Small intestine (tissue), 7 donors: ENCODE measurements at regions not wholly inside any gene's neighbourhood (a gene's known extent, or its start where the extent isn't known, plus 50 kb on each side); places are given as distances from the start of the nearest gene placed in this dataset.
A peak's percentile ranks its signal among the peaks of the same experiment; 100 is the strongest.

Experiments
- DNase-seq, 2 donors: peaks; one replicate each; pipeline versions ENCODE4 v3.0.0 to v3.0.0-alpha.2; 2013
- FAIRE-seq: peaks from 2 replicates; lab custom pipeline; 2012; peaks lifted over from hg19 to GRCh38; lab: Jason Lieb, UNC
- H3K27ac ChIP-seq, 3 donors: one replicate each; pipeline ENCODE4 v1.5.1; 2013; ENCODE audit warnings: low read length in 2 of 3, mild to moderate bottlenecking in 2 of 3, control low read depth in 1 of 3, inconsistent platforms in 1 of 3, low read depth in 1 of 3, moderate library complexity in 1 of 3
- H3K27me3 ChIP-seq, 3 donors: one replicate each; pipeline ENCODE4 v1.6.1; 2013; ENCODE audit warnings: low read length in 3 of 3, inconsistent platforms in 1 of 3; ENCODE audit not compliant: control insufficient read depth in 3 of 3, insufficient read depth in 3 of 3
- H3K36me3 ChIP-seq, 3 donors: one replicate each; pipeline ENCODE4 v1.6.1; 2013; ENCODE audit warnings: low read length in 3 of 3, inconsistent platforms in 1 of 3, low read depth in 1 of 3, mild to moderate bottlenecking in 1 of 3, moderate library complexity in 1 of 3; ENCODE audit not compliant: control insufficient read depth in 3 of 3, insufficient read depth in 2 of 3
- H3K4me1 ChIP-seq, 3 donors: one replicate each; pipeline ENCODE4 v1.6.1; 2013; ENCODE audit warnings: low read length in 2 of 3, inconsistent platforms in 1 of 3, low read depth in 1 of 3, mild to moderate bottlenecking in 1 of 3, moderate library complexity in 1 of 3; ENCODE audit not compliant: control insufficient read depth in 3 of 3, insufficient read depth in 2 of 3
- H3K4me3 ChIP-seq, 3 donors: one replicate each; pipeline ENCODE4 v1.5.1; 2013; ENCODE audit warnings: low read length in 3 of 3, control low read depth in 1 of 3, inconsistent platforms in 1 of 3, low read depth in 1 of 3, mild to moderate bottlenecking in 1 of 3, moderate library complexity in 1 of 3
- H3K9me3 ChIP-seq, 2 donors: one replicate each; pipeline ENCODE4 v1.6.1; 2013; ENCODE audit warnings: low read depth in 1 of 2, low read length in 1 of 2; ENCODE audit not compliant: control insufficient read depth in 2 of 2, insufficient read depth in 1 of 2
- WGBS, 3 donors: extraction: QIAGEN DNeasy Blood & Tissue Kit; methylation state at CpG; one replicate each; pipeline ENCODE4 v1.1.7; 2013; 5-methylcytosine and 5-hydroxymethylcytosine counted together
- donor health status: healthy with polysubstance abuse.
- donor health status: control.
- donor health status: control.
- donor health status: Bipolar disorder and iron deficiency.
- donor health status: healthy.

GRCh38 chr4:44806071-44806470 is 79.7 kb upstream of the GNPDA2 start:
- no peak for FAIRE-seq
- WGBS, 3 donors = 14 to 41% (median 20%) methylated on average over 2 of the region's 2 CpGs
- H3K4me1 ChIP-seq = no peaks in the 10 kb centered on the region
- H3K27me3 ChIP-seq = no peaks in the 10 kb centered on the region
- no peak overlapping the region for H3K4me3 ChIP-seq
- no peak overlapping the region for H3K27ac ChIP-seq
- DNase-seq = peak; percentile 2 to 9
- H3K36me3 ChIP-seq = no peaks in the 10 kb centered on the region
- no peaks in the 10 kb centered on the region for H3K9me3 ChIP-seq

- no peak for DNase-seq
- Histone ChIP-seq H3K9me3 (peaks cover 0 to 3% of the 10 kb centered on the region in 2 donors), H3K4me3 (no peak overlapping the region), H3K27me3 (no peaks in the 10 kb centered on the region), H3K36me3 (no peaks in the 10 kb centered on the region), H3K4me1 (peaks cover 0 to 4% (median 0%) of the 10 kb centered on the region in 3 donors), H3K27ac (no peak overlapping the region)
- FAIRE-seq = no peak
- 88 to 96% (median 90%) methylated on average over 1 of the region's 1 CpG for WGBS, 3 donors
Measured at GRCh38 chr4:44804301-44804700, 77.9 kb upstream of the GNPDA2 start.

GRCh38 chr4:44801384-44801783 is 75.0 kb upstream of the GNPDA2 start:
- no peak overlapping the region for H3K4me3 ChIP-seq
- no peak for FAIRE-seq
- H3K9me3 ChIP-seq = peaks cover 0 to 25% of the 10 kb centered on the region in 2 donors
- H3K36me3 ChIP-seq = no peaks in the 10 kb centered on the region
- no peak for DNase-seq
- H3K27me3 ChIP-seq = no peaks in the 10 kb centered on the region
- no peak overlapping the region for H3K27ac ChIP-seq
- 31 to 56% (median 36%) methylated on average over 1 of the region's 1 CpG for WGBS, 3 donors
- H3K4me1 ChIP-seq = peaks cover 0 to 10% (median 0%) of the 10 kb centered on the region in 3 donors

GRCh38 chr4:44791831-44792230 is 65.5 kb upstream of the GNPDA2 start:
- no peak for FAIRE-seq
- 29 to 51% (median 36%) methylated on average over 7 of the region's 7 CpGs for WGBS, 3 donors
- no peaks in the 10 kb centered on the region for H3K4me1 ChIP-seq

GRCh38 chr4:44777115-44777514 is 50.8 kb upstream of the GNPDA2 start:
- WGBS, 3 donors = 4 to 13% (median 5%) methylated on average over 1 of the region's 1 CpG

More at GRCh38 chr4:44791831-44792230, 65.5 kb upstream of the GNPDA2 start:
- no peak overlapping the region for H3K27ac ChIP-seq
- H3K4me3 ChIP-seq = no peak overlapping the region
- peaks cover 0 to 14% of the 10 kb centered on the region in 2 donors for H3K9me3 ChIP-seq
- H3K36me3 ChIP-seq = no peaks in the 10 kb centered on the region
- no peaks in the 10 kb centered on the region for H3K27me3 ChIP-seq
- DNase-seq = peak in 1 of 2 donors; percentile 56

More at GRCh38 chr4:44777115-44777514, 50.8 kb upstream of the GNPDA2 start:
- H3K27ac ChIP-seq = no peak overlapping the region
- H3K9me3 ChIP-seq = peaks cover 1 to 6% of the 10 kb centered on the region in 2 donors
- H3K4me1 ChIP-seq = no peaks in the 10 kb centered on the region
- FAIRE-seq (no peak), DNase-seq (no peak)
- H3K36me3 ChIP-seq = no peaks in the 10 kb centered on the region
- no peak overlapping the region for H3K4me3 ChIP-seq
- no peaks in the 10 kb centered on the region for H3K27me3 ChIP-seq
